ENCODE measurements at regions not wholly inside any gene's neighbourhood (a gene's known extent, or its start where the extent isn't known, plus 50 kb on each side); places are given as distances from the start of the nearest gene placed in this dataset.

DNA sequence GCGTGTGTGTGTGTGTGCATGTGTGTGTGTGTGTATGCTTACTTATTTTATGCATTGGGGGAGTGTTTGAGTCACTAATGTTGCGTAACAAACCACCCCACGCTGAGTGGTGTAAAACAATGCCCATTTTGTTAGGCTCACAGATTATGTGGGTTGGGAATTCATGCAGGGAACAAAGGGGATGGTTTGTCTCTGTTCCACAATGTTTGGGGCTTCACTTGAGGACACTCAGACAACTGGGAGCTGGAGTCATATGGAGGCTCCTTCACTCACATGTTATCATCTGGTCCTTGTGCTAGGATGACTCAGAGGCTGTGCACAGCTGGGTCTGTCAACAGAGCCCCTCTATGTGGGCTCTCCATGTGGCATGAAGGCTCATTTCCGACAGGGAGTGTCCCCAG is 51.3 kb upstream of the LARGE1 start:
- Histone ChIP-seq H3K27me3 (ENCODE audit: insufficient read depth, low read depth, severe bottlenecking) (no peaks in the 10 kb centered on the region), H3K27ac (no peak overlapping the region), H3K9me3 (ENCODE audit: severe bottlenecking) (no peaks in the 10 kb centered on the region), H3K4me3 (ENCODE audit: low read depth, low read length) (no peak overlapping the region), H3K36me3 (no peaks in the 10 kb centered on the region)
- DNase-seq = no peak
- TF ChIP-seq, protein P1, sequence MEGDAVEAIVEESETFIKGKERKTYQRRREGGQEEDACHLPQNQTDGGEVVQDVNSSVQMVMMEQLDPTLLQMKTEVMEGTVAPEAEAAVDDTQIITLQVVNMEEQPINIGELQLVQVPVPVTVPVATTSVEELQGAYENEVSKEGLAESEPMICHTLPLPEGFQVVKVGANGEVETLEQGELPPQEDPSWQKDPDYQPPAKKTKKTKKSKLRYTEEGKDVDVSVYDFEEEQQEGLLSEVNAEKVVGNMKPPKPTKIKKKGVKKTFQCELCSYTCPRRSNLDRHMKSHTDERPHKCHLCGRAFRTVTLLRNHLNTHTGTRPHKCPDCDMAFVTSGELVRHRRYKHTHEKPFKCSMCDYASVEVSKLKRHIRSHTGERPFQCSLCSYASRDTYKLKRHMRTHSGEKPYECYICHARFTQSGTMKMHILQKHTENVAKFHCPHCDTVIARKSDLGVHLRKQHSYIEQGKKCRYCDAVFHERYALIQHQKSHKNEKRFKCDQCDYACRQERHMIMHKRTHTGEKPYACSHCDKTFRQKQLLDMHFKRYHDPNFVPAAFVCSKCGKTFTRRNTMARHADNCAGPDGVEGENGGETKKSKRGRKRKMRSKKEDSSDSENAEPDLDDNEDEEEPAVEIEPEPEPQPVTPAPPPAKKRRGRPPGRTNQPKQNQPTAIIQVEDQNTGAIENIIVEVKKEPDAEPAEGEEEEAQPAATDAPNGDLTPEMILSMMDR (IDR thresholded peaks at IDR 0.05; ENCODE audit: low read depth, low read length) = no peak

DNA sequence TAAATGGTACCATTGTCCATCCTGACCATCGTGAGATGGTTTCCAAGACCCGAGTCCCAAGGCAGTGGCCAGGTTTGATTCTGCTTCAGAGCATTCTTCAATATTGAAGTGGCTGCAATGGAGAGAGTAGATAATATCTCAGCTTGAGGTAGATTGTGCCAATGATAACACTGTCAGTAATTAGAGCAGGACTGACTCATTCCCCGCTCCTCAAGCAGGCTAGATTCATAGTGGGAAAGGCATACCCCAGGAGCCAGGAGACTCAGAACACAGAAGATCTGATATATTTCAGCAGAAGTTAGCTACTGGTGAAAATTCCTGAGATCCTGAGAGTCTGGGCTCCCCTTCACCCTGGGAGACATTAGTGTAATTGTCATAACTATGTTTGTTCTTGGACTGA is 55.6 kb upstream of the LARGE1 start:
- Histone ChIP-seq H3K9me3 (ENCODE audit: severe bottlenecking) (no peaks in the 10 kb centered on the region), H3K4me3 (ENCODE audit: low read depth, low read length) (no peak overlapping the region), H3K36me3 (no peaks in the 10 kb centered on the region), H3K27me3 (ENCODE audit: insufficient read depth, low read depth, severe bottlenecking) (no peaks in the 10 kb centered on the region), H3K27ac (no peak overlapping the region)
- no peak for DNase-seq
- TF ChIP-seq, protein P1 (IDR thresholded peaks at IDR 0.05; ENCODE audit: low read depth, low read length) = no peak

DNA sequence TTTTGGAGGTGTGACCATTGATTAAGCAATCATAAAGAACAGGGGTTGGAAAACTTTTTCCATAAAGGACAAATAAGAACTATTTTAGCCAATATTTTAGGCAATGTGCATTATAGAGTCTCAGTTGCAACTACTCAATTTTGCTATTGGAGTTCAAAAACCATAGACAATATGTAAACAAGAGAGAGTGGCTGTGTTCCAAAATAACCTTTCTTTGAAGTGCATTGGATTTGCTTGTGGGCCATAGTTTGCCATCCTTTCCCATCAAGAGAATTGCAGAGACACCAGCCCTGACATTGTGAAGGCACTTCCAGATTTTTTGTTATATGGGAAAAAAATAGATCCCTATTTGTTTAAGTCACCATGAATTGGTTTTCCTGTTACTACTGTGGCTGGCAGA is 63.3 kb upstream of the LARGE1 start:
- Histone ChIP-seq H3K27ac (no peak overlapping the region), H3K36me3 (no peaks in the 10 kb centered on the region), H3K9me3 (ENCODE audit: severe bottlenecking) (no peaks in the 10 kb centered on the region), H3K4me3 (ENCODE audit: low read depth, low read length) (no peak overlapping the region), H3K27me3 (ENCODE audit: insufficient read depth, low read depth, severe bottlenecking) (no peaks in the 10 kb centered on the region)
- no peak for DNase-seq
- TF ChIP-seq, protein P1 (IDR thresholded peaks at IDR 0.05; ENCODE audit: low read depth, low read length) = no peak

DNA sequence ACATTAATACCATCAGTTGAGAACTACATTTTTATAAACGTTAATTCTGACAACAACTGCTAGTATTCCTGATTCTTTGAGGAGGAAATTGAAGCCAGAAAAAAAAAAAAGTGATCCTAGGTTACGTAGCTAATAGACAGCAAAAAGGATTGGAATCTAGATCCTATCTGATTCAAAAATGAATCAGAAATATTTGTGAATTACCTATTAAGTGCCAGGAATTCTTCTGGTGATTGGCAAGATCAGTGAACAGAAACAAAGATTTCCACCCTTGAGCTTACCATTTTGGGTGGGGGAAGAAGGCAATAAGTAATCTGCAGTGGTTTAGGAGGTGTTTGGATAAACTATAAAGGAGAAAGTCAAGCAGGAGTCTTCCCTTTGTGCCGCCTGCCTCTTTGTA is 63.9 kb upstream of the LARGE1 start:
- H3K36me3 ChIP-seq = no peaks in the 10 kb centered on the region
- H3K27ac ChIP-seq = no peak overlapping the region
- H3K27me3 ChIP-seq (ENCODE audit: insufficient read depth, low read depth, severe bottlenecking) = no peaks in the 10 kb centered on the region
- H3K4me3 ChIP-seq (ENCODE audit: low read depth, low read length) = no peak overlapping the region
- TF ChIP-seq, protein P1 (IDR thresholded peaks at IDR 0.05; ENCODE audit: low read depth, low read length) = no peak
- DNase-seq = no peak
- H3K9me3 ChIP-seq (ENCODE audit: severe bottlenecking) = no peaks in the 10 kb centered on the region

DNA sequence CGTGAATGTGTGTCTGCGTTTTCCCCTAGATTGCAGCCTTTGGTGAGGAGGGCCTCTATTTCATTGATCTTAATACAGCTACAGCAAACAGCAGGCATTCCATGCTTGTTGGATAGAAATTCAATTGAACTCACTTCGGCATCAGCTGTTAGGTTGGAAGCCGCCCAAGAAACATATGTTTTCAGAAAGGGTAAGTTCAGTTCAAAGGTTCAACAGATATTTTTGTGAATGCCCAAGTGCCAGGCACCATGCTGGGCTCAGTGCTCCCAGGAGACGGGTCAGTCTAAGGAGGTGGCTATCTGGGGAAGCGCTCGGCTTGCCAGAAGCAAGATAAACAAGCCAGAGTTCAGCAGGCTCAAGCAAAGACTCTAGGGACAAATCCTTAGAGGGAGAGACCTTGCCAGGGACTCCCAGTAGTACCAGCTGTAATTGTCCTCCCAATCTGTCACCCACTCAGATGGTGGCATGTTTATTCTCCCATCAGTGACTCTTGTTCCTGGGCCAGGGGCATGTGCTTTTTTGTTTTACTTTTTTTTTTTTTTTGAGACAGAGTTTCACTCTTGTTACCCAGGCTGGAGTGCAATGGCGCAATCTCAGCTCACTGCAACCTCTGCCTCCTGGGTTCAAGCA is 64.5 kb upstream of the LARGE1 start:
- no peaks in the 10 kb centered on the region for H3K27me3 ChIP-seq (ENCODE audit: insufficient read depth, low read depth, severe bottlenecking)

More for the DNA sequence above, 64.5 kb upstream of the LARGE1 start:
- no peaks in the 10 kb centered on the region for H3K9me3 ChIP-seq (ENCODE audit: severe bottlenecking)
- no peak overlapping the region for H3K4me3 ChIP-seq (ENCODE audit: low read depth, low read length)
- H3K27ac ChIP-seq = no peak overlapping the region
- TF ChIP-seq, protein P1 (IDR thresholded peaks at IDR 0.05; ENCODE audit: low read depth, low read length) = no peak
- DNase-seq = no peak
- no peaks in the 10 kb centered on the region for H3K36me3 ChIP-seq

All from WERI-Rb-1 (cell line).